ENCODE measurements at regions not wholly inside any gene's neighbourhood (a gene's known extent, or its start where the extent isn't known, plus 50 kb on each side); places are given as distances from the start of the nearest gene placed in this dataset.
"Not testable (repeated sequence)": the region's sequence is repeated elsewhere in the genome, so short reads cannot be mapped to it uniquely, and the experiment has no call there.

GRCh38 chr13:39803156-39803555 is 147.7 kb downstream of the COG6 start:
- no peak for DNase-seq

GRCh38 chr13:39803851-39804250 is 148.4 kb downstream of the COG6 start:
- DNase-seq, result no peak

DNA sequence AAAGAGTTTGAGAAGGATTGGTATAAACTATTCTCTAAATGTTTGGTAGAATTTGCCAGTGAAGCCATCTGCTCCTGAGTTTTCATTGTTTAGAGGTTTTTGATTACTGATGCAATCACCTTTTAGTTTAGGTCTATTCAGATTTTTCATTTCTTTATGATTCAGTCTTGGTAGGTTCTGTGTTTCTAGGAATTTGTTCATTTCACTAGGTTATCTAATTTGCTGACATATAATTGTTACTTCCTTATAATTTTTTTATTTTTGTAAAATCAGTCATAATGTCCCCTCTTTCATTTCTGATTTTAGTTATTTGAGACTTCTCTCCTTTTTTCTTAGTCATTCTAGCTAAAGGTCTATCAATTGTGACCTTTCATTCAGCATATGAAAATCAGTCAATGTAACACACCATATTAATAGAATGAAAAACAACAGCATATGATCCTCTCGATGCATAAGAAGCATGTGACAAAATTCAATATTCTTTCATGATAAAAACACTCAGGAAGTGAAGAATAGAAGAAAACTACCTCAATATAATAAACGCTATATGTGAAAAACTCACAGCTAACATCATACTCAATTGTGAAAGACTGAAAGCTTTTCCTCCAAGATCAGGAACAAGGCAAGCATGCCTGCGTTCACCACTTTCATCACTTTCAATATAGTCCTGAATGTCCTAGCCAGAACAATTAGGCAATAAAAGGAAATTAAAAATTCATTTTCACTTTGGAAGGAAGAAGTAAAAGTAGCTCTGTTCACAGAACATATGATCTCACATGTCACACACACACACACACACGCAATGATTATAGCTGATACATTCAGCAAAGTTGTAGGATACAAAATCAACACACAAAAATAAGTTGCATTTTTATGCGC is 149.1 kb downstream of the COG6 start:
- DNase-seq, result no peak

GRCh38 chr13:39809466-39809865 is 154.0 kb downstream of the COG6 start:
- no peak for DNase-seq

DNA sequence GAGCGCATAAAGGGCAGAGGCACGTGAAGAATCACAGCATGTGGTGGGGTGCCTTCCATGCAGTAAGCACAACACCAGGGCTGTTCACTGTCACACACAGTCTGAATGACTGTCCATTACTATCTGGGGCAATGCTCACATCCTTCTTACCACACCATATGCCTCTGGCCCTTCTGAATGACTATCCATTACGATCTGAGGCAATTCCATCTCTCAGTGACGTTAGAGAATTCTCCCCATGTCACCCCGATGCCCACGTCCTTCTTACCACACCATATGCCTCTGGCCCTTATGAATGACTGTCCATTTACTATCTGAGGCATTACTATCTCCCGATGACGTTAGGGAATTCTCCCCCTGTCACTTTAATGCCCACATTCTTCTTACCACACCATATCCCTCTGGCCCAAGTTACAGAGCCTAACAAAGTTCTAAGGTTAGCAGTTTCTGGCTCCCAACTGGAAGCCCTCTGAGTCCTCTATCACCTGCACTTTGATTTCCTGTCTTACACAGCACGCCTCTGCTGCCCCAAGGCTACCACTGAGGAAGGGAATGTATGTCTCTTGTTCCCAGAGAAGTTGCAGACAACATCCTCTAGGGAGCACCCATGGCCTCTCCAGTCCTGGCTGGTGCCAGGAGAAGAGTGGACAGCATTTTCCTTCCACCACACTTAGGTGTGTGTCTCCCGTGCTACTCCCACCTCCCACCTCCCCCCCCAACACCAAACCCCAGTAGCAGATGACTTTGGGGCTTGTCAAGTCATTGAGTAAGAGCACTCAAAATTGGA is 154.8 kb downstream of the COG6 start:
- no peak for DNase-seq

GRCh38 chr13:39811051-39811450 is 155.6 kb downstream of the COG6 start:
- no peak for DNase-seq

GRCh38 chr13:39811696-39812095 is 156.2 kb downstream of the COG6 start:
- DNase-seq, result no peak

- DNase-seq, result no peak
Measured at GRCh38 chr13:39815345-39816111, 160.1 kb downstream of the COG6 start.

GRCh38 chr13:39816936-39817335 is 161.5 kb downstream of the COG6 start:
- DNase-seq, result no peak

GRCh38 chr13:39818953-39819352 is 163.5 kb downstream of the COG6 start:
- DNase-seq, result no peak

DNA sequence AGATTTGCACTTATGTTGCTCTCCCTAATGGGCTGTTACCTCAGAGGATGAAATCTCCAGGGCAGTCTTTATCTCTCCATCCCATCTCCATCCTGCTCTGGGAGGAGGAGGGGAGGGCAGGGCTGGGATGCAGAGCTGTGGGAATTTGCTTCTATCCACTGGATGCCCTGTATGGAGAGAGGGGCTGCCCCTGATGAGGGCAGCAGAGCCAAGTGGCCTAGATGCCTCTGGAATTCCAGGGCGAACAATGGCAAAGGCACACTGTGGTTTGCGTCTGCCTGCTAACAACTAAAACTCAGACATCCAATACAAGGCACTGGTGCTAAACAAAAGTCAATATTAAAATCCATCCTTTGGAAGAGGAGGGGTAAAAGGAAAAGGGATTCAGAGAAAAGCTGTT is 165.1 kb downstream of the COG6 start:
- DNase-seq, result no peak

DNA sequence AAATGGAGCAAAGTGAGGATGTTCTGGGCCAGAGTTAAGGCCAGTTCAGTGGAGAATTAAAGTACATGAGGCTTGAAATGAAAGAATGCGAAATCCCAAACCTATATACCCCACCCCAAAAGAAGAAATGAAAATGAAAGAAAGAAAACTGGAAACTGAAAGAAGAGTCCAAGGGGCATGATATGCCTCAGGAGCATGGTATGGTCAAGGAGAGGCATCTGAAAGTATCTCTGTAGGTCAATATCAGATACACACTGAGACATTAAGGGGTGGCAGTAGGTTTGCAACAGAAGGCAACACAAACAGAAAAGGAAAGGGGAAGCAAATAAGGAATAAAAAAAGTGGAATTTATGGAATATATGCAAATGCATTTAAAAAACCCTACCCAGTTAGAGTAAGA is 166.5 kb downstream of the COG6 start:
- no peak for DNase-seq

DNA sequence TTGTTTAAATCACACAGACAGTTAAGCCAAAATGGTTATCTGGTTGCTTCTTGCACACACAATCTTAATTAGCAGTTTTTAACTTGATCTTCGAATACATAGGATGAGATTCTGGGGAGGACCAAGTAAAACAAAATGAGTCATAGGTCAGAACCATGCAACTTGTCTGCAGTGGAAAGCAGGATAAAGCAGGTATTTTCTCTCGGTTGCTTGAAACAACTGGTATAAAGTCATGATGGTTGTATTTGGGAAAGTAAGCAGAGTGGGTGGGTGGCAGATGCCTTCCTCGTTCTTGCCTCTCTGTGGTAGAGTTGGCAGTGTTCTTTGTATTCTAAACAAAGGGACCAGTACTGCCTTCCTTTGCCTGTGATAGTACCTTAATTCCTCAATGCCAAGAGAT is 167.0 kb downstream of the COG6 start:
- DNase-seq, result no peak

DNA sequence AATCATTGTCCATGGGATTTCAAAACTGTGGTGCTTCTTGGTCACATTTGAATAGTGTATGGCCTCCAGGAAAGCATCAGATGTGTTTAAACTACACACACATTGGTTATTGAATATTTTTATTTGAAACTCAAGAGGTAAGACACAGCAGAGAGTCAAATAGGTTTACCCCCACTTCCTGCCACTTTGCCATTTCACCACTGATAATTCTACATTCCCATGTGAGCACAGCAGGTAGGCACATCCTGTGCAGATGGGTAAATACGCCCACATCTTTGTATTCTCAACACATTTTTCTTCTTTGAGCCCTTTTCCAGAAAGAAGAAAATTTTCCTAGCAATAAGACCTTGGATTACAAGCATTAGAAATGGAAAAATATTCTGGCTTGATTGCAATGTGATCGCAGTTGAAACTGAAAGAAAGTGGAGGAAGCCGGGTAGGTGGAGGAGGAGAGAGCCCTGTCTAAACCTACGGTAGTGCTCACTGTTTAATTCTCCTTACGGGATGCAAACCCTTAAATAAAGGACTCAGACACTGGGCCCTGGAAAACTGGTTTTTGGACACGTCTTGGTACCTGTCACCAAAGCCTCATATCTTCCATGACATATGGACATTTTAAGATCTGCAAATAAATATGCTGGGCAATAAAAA is 167.7 kb downstream of the COG6 start:
- no peak for DNase-seq

GRCh38 chr13:39825886-39826285 is 170.4 kb downstream of the COG6 start:
- no peak for DNase-seq

DNA sequence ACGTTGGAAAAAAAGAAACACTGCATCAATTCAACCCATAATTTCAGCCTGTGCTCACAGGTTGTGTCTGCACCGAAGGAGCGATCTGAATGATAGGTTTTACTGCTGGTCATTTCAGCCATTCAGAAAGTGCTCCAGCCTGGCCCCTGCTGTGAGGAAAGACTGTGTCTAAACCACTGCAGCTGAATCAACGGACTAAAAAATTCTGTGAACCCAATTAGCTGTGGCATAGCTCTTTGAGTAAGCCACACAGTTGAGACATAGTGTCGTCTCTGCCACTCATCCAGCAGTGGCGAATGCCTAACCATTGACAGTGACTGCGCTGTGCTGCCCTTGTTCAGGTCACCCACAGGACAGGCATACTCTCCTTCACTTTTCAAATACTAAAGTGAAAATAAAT is 179.8 kb downstream of the COG6 start:
- no peak for DNase-seq

- DNase-seq, result no peak
Measured at GRCh38 chr13:39836038-39836437, 180.6 kb downstream of the COG6 start.

GRCh38 chr13:39837866-39838265 is 182.4 kb downstream of the COG6 start:
- not testable (repeated sequence) for DNase-seq

DNA sequence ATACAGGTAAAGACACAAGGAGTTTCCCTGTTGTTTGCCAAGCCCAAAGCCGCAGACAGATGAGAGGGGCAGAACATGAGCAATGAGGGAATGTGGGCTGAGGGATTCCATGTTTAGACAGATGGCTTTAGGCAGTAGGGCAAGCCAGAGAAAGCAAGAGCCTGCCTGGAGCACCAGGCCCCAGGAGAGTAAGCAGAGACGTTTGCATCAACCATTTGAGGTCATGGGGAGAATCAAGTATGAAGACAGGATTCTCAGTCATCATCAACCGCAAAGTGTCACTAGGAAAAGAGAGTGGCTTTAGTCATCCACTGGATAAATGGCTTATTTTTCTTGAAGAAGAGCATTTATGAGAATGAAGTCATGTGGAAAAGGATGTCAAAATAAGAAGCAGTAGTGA is 184.7 kb downstream of the COG6 start:
- DNase-seq, result no peak

DNA sequence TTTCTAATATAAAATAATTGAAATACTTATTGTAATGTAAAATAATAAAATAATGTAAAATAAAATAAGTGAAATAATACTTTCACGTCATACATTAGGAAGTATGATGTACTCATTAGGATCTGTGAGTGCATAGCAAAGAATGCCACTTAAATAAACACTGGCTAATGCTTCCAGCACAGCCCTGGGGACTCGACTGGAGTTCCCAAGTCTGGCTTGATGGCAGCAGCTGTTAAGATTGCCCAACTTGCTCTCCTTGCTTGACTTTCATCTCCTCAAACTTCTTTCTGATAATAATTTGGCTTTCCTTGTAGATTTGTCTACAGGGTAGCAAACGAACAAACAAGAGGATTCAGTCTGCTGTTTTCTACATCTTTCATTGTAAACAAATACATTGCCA is 191.9 kb downstream of the COG6 start:
- no peak for DNase-seq

- no peak for DNase-seq
Measured at GRCh38 chr13:39855236-39855635, 199.8 kb downstream of the COG6 start.

DNA sequence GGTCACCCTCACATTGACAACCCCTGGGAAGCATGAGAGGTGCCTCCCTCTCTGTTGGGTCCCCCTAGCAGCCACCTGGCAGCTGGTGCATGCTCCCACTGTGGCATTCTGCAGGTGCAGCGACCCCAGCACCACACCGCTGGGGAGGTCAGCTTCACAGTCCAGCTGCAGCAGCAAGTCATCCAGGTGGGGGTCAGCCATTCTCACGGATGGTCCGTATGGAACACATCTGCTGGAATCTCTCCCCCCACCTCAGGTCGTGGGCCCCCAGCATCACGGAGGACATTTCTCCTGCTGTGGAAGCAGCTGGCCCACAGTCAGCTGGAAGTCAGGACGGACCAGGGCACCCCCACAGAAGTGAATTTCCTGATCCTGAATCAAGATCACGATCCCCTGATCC is 201.3 kb downstream of the COG6 start:
- DNase-seq, result no peak

- DNase-seq, result no peak
Measured at GRCh38 chr13:39858794-39859193, 203.3 kb downstream of the COG6 start.

Measured in SW 1271 (cell line).